ENCODE measurements at regions not wholly inside any gene's neighbourhood (a gene's known extent, or its start where the extent isn't known, plus 50 kb on each side); places are given as distances from the start of the nearest gene placed in this dataset.

DNA sequence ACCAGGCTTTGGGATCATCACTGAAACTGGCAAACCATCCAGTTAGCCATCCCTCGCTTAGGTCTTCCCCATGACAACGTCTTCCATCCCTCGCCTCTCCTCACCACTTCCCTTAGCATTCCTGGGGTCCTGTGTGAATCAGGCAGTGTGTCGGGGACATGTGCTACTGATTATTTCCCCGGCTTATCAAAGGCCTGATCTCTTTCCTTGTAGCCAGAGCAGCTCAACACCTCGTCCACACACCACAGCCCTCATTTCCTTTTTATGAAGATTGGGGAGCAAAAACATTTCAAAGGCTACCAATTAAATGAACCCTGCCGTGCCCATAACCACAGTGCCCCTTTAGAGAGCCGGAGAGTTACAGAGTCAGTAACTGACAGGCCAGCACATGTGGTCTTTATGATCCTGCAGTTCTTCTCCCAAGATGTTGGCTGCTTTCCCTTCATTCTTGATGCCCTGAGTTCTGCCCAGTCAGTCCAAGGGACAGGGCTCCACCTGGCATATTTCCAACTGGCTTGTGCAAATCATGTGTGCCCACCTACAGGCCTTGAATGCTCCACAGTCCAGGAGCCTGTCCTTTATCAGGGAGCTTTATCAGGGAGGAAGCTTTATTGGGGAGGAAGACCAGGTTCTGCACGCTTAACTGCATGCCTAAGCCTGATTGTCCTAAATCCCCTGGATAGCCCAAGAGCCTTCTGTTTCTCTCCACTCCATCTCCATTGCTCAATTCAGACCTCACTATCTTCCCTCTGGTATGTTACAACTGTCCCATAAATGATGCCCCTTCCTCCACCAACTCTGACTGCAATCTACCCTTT, 343.1 kb downstream of the CYRIA start:
- TF ChIP-seq, protein P1, sequence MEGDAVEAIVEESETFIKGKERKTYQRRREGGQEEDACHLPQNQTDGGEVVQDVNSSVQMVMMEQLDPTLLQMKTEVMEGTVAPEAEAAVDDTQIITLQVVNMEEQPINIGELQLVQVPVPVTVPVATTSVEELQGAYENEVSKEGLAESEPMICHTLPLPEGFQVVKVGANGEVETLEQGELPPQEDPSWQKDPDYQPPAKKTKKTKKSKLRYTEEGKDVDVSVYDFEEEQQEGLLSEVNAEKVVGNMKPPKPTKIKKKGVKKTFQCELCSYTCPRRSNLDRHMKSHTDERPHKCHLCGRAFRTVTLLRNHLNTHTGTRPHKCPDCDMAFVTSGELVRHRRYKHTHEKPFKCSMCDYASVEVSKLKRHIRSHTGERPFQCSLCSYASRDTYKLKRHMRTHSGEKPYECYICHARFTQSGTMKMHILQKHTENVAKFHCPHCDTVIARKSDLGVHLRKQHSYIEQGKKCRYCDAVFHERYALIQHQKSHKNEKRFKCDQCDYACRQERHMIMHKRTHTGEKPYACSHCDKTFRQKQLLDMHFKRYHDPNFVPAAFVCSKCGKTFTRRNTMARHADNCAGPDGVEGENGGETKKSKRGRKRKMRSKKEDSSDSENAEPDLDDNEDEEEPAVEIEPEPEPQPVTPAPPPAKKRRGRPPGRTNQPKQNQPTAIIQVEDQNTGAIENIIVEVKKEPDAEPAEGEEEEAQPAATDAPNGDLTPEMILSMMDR (IDR thresholded peaks at IDR 0.05): no peak
- TF ChIP-seq EZH2 (IDR thresholded peaks at IDR 0.05; ENCODE audit: borderline replicate concordance, insufficient read depth, low read depth, low read length, poor library complexity, severe bottlenecking): no peak

Data from B cell (primary cell).